Stromal cell of bone marrow (primary cell): ENCODE measurements at regions not wholly inside any gene's neighbourhood (a gene's known extent, or its start where the extent isn't known, plus 50 kb on each side); places are given as distances from the start of the nearest gene placed in this dataset.

Experiments
- DNase-seq: peaks from one replicate; pipeline ENCODE4 v3.0.0-alpha.2; 2012; ENCODE audit warnings: low read depth

GRCh38 chr5:4319478-4320128, 724.0 kb downstream of the IRX1 start:
- no peak for DNase-seq

GRCh38 chr5:4330327-4330726, 734.7 kb downstream of the IRX1 start:
- DNase-seq: no peak

- no peak for DNase-seq
Measured at GRCh38 chr5:4335078-4335477, 739.4 kb downstream of the IRX1 start.

- DNase-seq: no peak
Measured at GRCh38 chr5:4337519-4337918, 741.9 kb downstream of the IRX1 start.

GRCh38 chr5:4339949-4340348, 744.3 kb downstream of the IRX1 start:
- no peak for DNase-seq

GRCh38 chr5:4345850-4346249, 750.2 kb downstream of the IRX1 start:
- no peak for DNase-seq

GRCh38 chr5:4348423-4348822, 752.8 kb downstream of the IRX1 start:
- no peak for DNase-seq

- DNase-seq: no peak
Measured at GRCh38 chr5:4348919-4349318, 753.3 kb downstream of the IRX1 start.

GRCh38 chr5:4356201-4356600, 760.6 kb downstream of the IRX1 start:
- no peak for DNase-seq

- no peak for DNase-seq
Measured at GRCh38 chr5:4359847-4360246, 764.2 kb downstream of the IRX1 start.

GRCh38 chr5:4361753-4362152, 766.1 kb downstream of the IRX1 start:
- DNase-seq: no peak

GRCh38 chr5:4362411-4362810, 766.8 kb downstream of the IRX1 start:
- no peak for DNase-seq

- DNase-seq: no peak
Measured at GRCh38 chr5:4363045-4363444, 767.4 kb downstream of the IRX1 start.

GRCh38 chr5:4366628-4367027, 771.0 kb downstream of the IRX1 start:
- DNase-seq: no peak

- DNase-seq: no peak
Measured at GRCh38 chr5:4370218-4370617, 769.9 kb upstream of the ADAMTS16 start.

- no peak for DNase-seq
Measured at GRCh38 chr5:4372481-4372880, 767.6 kb upstream of the ADAMTS16 start.

GRCh38 chr5:4373051-4373820, 766.9 kb upstream of the ADAMTS16 start:
- no peak for DNase-seq

- no peak for DNase-seq
Measured at GRCh38 chr5:4374866-4375265, 765.3 kb upstream of the ADAMTS16 start.

- no peak for DNase-seq
Measured at GRCh38 chr5:4375640-4376039, 764.5 kb upstream of the ADAMTS16 start.

- no peak for DNase-seq
Measured at GRCh38 chr5:4383102-4383501, 757.0 kb upstream of the ADAMTS16 start.

- DNase-seq: no peak
Measured at GRCh38 chr5:4383518-4384198, 756.5 kb upstream of the ADAMTS16 start.

- no peak for DNase-seq
Measured at GRCh38 chr5:4384649-4385048, 755.5 kb upstream of the ADAMTS16 start.

- DNase-seq: no peak
Measured at GRCh38 chr5:4386152-4386551, 754.0 kb upstream of the ADAMTS16 start.
